ENCODE measurements at regions not wholly inside any gene's neighbourhood (a gene's known extent, or its start where the extent isn't known, plus 50 kb on each side); places are given as distances from the start of the nearest gene placed in this dataset.

DNA sequence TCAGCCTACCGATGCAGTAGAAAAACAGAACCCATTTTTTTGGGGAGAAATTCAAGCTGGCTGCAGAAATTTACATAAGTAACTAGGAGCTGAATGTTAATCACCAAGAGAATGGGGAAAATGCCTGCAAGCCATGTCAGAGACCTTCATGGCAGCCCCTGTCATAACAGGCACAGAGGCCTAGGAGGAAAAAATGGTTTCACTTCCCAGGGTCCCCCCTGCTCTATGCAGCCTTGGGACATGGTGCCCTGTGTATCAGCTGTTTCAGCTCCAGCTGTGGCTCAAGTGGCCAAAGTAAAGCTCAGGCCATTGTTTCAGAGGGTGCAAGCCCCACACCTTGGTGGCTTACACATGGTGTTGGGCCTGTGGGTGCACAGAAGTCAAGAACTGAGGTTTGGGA is 842.5 kb downstream of the FLRT2 start:
- TF ChIP-seq, protein P1, sequence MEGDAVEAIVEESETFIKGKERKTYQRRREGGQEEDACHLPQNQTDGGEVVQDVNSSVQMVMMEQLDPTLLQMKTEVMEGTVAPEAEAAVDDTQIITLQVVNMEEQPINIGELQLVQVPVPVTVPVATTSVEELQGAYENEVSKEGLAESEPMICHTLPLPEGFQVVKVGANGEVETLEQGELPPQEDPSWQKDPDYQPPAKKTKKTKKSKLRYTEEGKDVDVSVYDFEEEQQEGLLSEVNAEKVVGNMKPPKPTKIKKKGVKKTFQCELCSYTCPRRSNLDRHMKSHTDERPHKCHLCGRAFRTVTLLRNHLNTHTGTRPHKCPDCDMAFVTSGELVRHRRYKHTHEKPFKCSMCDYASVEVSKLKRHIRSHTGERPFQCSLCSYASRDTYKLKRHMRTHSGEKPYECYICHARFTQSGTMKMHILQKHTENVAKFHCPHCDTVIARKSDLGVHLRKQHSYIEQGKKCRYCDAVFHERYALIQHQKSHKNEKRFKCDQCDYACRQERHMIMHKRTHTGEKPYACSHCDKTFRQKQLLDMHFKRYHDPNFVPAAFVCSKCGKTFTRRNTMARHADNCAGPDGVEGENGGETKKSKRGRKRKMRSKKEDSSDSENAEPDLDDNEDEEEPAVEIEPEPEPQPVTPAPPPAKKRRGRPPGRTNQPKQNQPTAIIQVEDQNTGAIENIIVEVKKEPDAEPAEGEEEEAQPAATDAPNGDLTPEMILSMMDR (conservative IDR thresholded peaks at IDR 0.05; ENCODE audit: low read depth, low read length): no peak
- TF ChIP-seq CHD1 (IDR thresholded peaks at IDR 0.05; ENCODE audit: low read depth, low read length): no peak
- TF ChIP-seq POLR2A (IDR thresholded peaks at IDR 0.05; ENCODE audit: low read depth, low read length): no peak
- TF ChIP-seq MAZ (IDR thresholded peaks at IDR 0.05; ENCODE audit: borderline replicate concordance, low read depth, low read length): no peak
- no peak for TF ChIP-seq RAD21 (IDR thresholded peaks at IDR 0.05; ENCODE audit: low read length)
- TF ChIP-seq SMC3 (IDR thresholded peaks at IDR 0.05; ENCODE audit: low read depth, low read length): no peak
- no peak for TF ChIP-seq FOS (IDR thresholded peaks at IDR 0.05; ENCODE audit: low read depth, low read length)
- TF ChIP-seq BHLHE40 (IDR thresholded peaks at IDR 0.05; ENCODE audit: low read depth, low read length): no peak

All from IMR-90 (cell line).